SU-DHL-6 (cell line): ENCODE measurements at regions not wholly inside any gene's neighbourhood (a gene's known extent, or its start where the extent isn't known, plus 50 kb on each side); places are given as distances from the start of the nearest gene placed in this dataset.

Experiments
- EZH2phosphoT487 ChIP-seq: fragments of 200-600 bp; sonication (generic), shearing (Covaris generic); conservative IDR thresholded peaks from 2 replicates; pipeline ENCODE4 v1.6.1; 2018; ENCODE audit warnings: mild to moderate bottlenecking, antibody characterized with exemption, low read length, moderate library complexity, mixed read lengths
- TF ChIP-seq, protein P1 (sequence below): fragments of 200-600 bp; sonication (generic); IDR thresholded peaks from one replicate; pipeline ENCODE4 v1.5.1; 2017; ENCODE audit warnings: antibody characterized with exemption, mild to moderate bottlenecking, low read length, moderate library complexity; ENCODE audit not compliant: insufficient read depth, poor library complexity, severe bottlenecking

DNA sequence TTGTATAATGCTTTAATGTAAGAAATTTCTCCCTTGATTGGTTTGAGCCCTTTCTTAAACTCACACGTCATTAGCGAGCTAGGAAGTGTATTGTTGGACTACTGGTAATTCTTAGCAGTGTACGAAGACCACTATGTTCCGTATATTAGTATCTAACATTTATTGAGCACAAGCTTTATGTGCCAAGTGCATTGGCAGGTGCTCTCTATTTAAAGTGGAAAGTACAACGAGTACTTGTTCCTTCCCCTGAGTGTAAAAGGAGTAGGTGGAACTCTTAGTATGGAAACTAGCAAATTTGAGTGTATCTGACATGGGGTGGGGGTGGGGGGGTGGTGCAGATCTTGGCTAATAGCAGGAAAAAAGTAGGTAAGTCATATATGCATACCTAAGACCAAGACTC lies 594.7 kb downstream of the FGF9 start:
- TF ChIP-seq, protein P1, sequence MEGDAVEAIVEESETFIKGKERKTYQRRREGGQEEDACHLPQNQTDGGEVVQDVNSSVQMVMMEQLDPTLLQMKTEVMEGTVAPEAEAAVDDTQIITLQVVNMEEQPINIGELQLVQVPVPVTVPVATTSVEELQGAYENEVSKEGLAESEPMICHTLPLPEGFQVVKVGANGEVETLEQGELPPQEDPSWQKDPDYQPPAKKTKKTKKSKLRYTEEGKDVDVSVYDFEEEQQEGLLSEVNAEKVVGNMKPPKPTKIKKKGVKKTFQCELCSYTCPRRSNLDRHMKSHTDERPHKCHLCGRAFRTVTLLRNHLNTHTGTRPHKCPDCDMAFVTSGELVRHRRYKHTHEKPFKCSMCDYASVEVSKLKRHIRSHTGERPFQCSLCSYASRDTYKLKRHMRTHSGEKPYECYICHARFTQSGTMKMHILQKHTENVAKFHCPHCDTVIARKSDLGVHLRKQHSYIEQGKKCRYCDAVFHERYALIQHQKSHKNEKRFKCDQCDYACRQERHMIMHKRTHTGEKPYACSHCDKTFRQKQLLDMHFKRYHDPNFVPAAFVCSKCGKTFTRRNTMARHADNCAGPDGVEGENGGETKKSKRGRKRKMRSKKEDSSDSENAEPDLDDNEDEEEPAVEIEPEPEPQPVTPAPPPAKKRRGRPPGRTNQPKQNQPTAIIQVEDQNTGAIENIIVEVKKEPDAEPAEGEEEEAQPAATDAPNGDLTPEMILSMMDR = no peak
- no peak for TF ChIP-seq EZH2phosphoT487
